GM21529 (cell line): ENCODE measurements at regions not wholly inside any gene's neighbourhood (a gene's known extent, or its start where the extent isn't known, plus 50 kb on each side); places are given as distances from the start of the nearest gene placed in this dataset.
"Not testable (repeated sequence)": the region's sequence is repeated elsewhere in the genome, so short reads cannot be mapped to it uniquely, and the experiment has no call there.

Source experiments
- ATAC-seq: cut with Tn5 transposase; IDR thresholded peaks from one replicate; pipeline ENCODE4 v1.9.1; 2021; ENCODE audit not compliant: unreplicated experiment

GRCh38 chr4:105022811-105023667 is 123.6 kb upstream of the TET2 start:
- ATAC-seq: no peak

- ATAC-seq: no peak
Observed at GRCh38 chr4:105023668-105024055, 123.0 kb upstream of the TET2 start.

- no peak for ATAC-seq
Observed at GRCh38 chr4:105025263-105026017, 121.2 kb upstream of the TET2 start.

GRCh38 chr4:105036991-105037390 is 109.7 kb upstream of the TET2 start:
- no peak for ATAC-seq

GRCh38 chr4:105042451-105042850 is 104.2 kb upstream of the TET2 start:
- ATAC-seq: no peak

- ATAC-seq: no peak
Observed at GRCh38 chr4:105050896-105051295, 95.8 kb upstream of the TET2 start.

GRCh38 chr4:105057370-105058105 is 89.1 kb upstream of the TET2 start:
- ATAC-seq: peak; percentile 21

GRCh38 chr4:105058177-105058812 is 88.4 kb upstream of the TET2 start:
- ATAC-seq: no peak

GRCh38 chr4:105059337-105059736 is 87.3 kb upstream of the TET2 start:
- ATAC-seq: peak; percentile 35

- peak; percentile 83 for ATAC-seq
Observed at GRCh38 chr4:105060628-105061027, 86.0 kb upstream of the TET2 start.

GRCh38 chr4:105061136-105061696 is 85.5 kb upstream of the TET2 start:
- ATAC-seq: peak; percentile 29

- no peak for ATAC-seq
Observed at GRCh38 chr4:105061731-105062130, 84.9 kb upstream of the TET2 start.

- ATAC-seq: no peak
Observed at GRCh38 chr4:105066401-105066800, 80.3 kb upstream of the TET2 start.

- no peak for ATAC-seq
Observed at GRCh38 chr4:105067431-105067830, 79.2 kb upstream of the TET2 start.

- no peak for ATAC-seq
Observed at GRCh38 chr4:105067946-105068345, 78.7 kb upstream of the TET2 start.

- no peak for ATAC-seq
Observed at GRCh38 chr4:105068516-105068915, 78.2 kb upstream of the TET2 start.

GRCh38 chr4:105072095-105072494 is 74.6 kb upstream of the TET2 start:
- ATAC-seq: not testable (repeated sequence)

- no peak for ATAC-seq
Observed at GRCh38 chr4:105074097-105074496, 72.6 kb upstream of the TET2 start.

- ATAC-seq: no peak
Observed at GRCh38 chr4:105075045-105075444, 71.6 kb upstream of the TET2 start.

GRCh38 chr4:105088110-105088879 is 58.4 kb upstream of the TET2 start:
- ATAC-seq: no peak
